HG03378 (cell line): ENCODE measurements at regions not wholly inside any gene's neighbourhood (a gene's known extent, or its start where the extent isn't known, plus 50 kb on each side); places are given as distances from the start of the nearest gene placed in this dataset.
"Not testable (repeated sequence)": the region's sequence is repeated elsewhere in the genome, so short reads cannot be mapped to it uniquely, and the experiment has no call there.

Experiments used
- ATAC-seq: cut with Tn5 transposase; IDR thresholded peaks from one replicate; pipeline ENCODE4 v1.9.1; 2021; ENCODE audit warnings: mild to moderate bottlenecking, moderate library complexity; ENCODE audit not compliant: unreplicated experiment

DNA sequence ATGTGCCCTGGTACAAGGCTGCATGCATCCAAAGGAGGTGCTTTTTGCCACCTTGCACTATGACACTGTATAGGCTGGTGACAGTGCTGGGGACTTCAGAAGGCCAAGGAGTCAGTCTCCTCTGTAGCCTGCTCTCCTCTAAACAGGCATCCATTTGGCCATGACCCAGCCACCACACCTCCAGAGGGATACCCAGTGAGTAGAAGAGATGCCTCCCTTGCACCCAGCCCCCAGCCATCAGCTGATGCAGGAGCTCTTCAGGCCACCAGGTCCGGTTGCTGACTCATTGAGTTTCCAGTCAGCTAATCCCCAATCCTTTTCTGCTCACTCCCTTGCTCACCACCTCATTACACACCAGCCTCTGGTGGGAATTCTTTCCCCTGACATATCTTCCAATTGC, 99.8 kb downstream of the PJA1 start:
- no peak for ATAC-seq

DNA sequence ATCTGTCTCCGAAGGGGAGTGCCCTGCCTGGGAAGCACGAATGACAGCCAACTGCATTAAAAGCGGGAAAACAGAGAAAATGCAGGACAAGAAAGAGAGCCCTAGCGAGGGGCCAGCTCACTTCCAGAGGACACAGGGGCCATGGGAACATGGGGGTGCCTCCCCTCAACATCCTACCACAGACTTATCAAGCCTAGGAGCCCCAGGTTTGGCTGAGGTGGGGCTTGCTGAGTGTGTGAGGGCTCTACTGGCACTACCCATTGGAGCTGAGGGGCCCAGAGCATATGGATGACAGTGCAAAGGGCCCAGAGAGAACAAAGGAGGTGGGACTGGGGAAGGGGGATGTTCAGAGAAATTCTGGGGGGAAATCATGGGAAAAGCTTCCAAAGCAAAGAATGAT, 101.8 kb downstream of the PJA1 start:
- ATAC-seq = no peak

DNA sequence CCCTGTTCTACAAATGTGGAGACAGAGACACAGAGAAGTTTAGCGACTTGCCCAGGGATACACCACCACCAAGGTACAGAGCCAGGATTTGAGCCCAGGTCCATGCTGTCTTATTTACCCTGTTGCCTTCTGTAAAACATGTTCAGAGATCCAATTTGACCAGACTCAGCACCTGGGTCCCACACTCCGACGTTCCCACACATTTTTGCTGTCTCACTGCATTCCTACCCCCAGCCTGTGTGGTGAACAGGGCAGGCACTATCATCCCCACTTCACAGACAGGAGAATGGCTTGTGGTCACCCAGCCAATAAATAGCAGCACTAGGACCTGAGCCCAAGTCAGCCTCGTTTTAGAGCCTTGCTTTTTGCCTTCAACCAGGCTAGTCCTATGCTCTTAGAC, 102.8 kb downstream of the PJA1 start:
- ATAC-seq = no peak

DNA sequence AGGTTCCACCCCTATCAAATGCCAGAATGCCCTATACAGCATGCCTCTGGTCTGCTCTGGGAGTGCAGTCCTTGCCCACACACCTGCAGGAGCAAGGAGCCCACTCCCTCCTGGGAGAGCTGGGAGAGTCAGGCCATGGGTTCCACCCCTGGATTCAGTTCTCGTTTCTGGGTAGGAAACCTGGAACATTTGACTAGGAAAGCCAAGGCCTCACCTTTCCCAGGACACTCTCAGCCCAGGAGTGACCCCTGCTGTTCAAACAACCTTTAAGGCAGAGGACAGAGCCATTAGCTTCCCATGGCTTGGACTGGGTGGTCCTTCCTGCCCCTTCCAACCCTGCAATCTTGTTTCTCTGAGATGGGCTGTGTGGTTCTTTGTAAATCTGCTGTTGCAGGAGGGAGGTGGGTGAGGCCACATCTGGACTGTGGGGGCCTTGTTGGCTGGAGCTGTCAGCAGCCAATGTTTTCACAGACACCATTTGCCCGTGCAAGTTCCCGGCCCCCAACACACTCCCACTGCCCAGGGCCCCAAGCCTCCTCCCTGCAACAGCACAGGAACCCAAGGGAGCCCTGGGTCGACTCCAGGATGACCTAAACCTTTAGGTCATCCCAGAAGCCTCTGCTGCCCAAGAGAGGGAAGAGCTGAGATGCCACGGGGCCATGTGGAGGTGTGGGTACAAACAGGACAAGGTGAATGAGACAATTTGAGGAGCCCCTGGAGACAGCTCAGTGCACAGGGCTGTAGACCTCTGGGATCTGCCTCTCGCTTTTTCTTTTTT, 104.4 kb downstream of the PJA1 start:
- no peak for ATAC-seq

DNA sequence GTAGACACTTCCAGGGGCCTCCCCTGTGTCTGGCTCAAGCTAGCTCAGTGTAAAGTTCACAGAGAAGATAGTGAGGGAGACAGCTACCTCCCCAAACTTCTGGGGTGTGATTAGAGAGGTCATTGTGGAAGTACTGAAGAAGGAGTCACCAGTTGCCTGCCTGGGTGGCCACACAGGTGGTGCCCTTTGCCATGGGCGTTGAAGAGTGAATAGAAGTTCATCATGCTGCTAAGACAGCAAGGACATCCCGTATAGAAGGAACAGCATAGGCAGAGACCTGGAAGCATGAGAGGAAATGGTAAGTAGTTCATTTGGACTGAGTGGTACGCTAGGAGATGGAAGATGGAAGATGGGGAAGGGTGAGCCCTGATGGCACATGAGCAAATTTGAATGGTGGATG, 110.1 kb downstream of the PJA1 start:
- ATAC-seq = no peak

DNA sequence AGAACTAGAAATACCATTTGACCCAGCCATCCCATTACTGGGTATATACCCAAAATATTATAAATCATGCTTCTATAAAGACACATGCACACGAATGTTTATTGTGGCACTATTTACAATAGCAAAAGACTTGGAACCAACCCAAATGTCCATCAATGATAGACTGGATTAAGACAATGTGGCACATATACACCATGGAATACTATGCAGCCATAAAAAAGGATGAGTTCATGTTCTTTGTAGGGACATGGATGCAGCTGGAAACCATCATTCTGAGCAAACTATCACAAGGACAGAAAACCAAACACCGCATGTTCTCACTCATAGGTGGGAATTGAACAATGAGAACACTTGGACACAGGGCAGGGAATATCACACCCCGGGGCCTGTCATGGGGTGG, 110.8 kb downstream of the PJA1 start:
- not testable (repeated sequence) for ATAC-seq

DNA sequence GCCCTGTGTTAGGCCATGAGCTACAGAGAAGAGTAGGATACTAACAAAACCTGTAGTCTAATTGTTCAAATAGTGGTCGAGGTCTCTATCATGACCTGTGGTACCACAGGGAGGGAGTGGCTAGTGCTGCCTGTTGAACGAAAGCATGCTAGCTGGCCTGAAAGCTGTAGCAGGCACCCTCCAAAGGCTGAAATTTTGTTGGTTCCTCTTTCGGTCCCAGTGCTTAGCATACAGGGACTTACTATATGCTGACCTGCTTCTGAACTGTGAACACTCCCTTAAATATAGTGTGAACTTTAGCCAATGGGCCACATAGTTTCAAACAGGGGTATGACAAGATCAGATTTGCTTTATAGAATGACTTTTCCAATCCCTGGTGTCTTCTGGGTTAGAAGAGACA, 113.4 kb downstream of the PJA1 start:
- ATAC-seq = no peak

DNA sequence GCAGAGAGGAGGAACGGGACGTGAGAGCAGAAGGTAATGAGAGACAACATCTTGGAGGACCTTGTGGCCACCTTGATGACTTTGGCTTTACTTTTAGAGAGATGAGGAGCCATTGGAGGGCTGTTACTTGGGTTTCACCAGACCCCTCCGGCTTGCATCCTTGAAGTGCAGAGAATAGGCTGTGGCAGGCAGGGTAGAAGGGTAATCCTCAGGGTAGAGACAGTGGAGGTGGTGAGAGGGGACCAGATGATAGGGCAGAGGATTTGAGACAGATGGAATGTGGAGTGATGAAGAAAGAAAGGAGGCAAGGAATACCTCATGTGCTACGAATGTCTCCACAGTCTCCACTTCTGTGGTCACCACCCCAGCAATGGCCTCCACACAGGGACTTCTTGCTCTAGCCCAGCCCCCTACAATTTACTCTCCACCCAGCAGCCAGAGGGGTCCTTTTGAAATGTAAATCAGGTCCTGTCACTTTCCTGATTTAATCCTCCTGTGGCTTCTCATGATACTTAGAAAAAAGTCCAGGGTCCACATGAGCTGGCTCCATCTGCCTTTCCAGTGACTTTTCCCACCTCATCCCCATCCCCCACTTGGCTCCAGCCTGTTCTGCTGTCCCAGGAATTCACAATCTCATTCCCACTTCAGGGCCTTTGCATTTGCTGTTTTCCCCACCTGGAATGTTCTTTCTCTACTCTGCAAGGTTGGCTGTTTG, 115.0 kb downstream of the PJA1 start:
- no peak for ATAC-seq

DNA sequence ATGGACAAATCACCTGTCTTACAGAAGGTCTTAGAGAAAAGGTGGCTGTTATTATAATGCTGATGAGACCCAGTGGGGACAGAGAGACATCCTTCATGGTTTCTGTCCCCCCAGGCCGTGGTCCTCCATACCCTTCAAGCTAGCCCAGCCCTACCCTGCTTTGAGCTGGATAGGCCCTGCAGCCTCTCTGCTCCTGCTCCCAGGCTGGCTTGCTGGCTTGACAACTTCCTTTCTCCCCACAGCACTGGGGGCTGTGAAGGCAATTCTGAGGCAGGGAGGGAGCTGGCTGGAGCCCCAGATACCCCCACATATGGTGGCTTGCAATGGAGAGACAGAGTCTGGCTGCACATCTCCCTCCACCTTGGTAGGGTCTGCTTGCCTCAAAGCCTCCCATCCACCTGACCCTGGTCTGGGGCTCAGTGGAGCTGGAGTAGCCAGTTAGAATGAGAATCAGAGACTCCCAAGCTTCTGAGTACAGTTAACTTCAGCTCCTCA, 118.2 kb downstream of the PJA1 start:
- ATAC-seq = no peak

DNA sequence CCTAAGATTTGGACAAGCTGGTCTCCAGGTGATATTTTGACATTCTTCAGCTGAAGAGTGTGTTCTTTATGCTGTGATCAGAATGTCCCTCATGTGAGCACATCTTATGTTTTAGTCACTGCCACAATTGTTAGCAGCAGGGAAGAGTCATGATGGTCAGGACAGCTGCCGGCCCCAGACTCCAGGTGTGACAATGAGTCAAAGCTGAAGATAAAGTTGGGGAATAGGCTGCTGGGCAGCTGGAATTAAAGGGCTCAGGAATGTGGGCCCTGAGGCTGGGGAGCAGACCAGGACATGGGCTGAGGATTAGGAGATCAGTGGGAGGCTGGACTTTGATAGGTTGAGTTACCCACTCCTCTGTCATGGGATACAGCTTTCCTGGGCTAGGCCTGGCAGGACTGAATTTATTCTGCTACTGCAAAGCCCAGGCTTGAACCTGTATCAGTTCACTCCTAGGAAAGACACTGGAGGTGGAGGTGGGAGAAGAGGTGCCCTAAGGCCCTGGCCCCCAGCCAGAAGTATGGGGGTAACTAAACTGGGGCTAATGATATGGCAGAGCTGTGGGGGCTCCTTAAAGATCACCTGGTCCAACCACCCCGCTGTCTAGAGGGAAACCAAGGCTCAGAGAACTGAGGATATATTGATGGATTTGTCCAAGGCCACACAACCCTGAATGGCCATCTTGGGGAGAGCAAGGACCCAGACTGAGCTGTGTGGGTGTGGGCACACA, 119.5 kb downstream of the PJA1 start:
- no peak for ATAC-seq

DNA sequence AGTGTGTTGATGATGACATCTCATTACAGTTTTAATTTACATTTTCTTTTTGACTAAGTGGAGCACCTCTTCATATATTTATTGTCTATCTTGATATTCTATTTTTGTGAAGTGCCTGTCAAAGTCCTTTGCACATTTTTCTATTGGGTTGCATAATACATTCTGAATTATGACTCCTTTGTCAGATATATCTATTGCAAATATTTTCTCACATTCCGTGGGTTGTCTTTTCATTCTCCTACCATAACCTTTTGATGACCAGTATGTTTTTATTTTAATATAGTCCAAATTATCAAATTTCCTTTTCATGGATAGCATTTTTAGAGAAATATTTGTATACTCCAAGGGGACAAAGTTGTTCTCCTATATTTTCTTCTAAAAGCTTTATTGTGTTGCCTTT, 126.4 kb downstream of the PJA1 start:
- ATAC-seq = no peak

DNA sequence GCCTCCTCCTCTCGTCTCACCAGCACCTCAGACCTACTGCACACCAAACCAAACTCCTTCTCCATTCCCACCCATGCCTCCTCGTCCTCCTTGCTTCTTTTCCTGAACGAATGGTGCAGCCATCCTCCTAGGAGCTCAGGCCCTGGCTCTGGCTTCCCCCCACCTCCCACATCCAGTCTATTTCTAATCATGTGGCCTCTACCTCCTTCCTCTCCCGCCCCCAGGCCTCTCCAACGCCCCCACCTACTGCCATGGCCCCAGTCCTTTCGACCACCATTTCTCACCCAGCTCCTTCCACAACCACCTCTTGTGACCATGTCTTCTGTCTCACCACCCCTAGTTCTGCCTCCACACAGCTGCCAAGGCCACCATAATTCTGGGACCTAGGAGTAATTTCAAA, 127.1 kb downstream of the PJA1 start:
- no peak for ATAC-seq

DNA sequence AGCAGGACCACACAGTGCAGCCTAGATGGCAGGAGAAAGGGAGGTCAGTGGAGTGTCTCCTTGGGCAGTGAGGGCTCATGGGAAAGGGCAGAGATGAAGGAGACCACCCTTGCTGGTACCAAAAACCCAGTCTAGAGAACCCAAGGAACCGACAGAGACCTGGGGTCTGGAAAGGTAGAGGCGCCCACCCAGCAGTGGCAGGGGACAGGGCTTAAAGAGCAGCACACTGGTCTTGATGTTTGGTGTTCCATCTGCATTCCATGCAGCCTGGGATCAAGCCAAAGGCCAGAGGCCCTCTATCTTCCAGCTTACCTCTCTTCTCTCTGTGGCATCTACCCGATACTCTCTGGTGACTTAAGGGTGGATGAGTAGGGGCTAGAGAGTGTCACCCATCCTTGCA, 127.5 kb downstream of the PJA1 start:
- ATAC-seq = no peak

DNA sequence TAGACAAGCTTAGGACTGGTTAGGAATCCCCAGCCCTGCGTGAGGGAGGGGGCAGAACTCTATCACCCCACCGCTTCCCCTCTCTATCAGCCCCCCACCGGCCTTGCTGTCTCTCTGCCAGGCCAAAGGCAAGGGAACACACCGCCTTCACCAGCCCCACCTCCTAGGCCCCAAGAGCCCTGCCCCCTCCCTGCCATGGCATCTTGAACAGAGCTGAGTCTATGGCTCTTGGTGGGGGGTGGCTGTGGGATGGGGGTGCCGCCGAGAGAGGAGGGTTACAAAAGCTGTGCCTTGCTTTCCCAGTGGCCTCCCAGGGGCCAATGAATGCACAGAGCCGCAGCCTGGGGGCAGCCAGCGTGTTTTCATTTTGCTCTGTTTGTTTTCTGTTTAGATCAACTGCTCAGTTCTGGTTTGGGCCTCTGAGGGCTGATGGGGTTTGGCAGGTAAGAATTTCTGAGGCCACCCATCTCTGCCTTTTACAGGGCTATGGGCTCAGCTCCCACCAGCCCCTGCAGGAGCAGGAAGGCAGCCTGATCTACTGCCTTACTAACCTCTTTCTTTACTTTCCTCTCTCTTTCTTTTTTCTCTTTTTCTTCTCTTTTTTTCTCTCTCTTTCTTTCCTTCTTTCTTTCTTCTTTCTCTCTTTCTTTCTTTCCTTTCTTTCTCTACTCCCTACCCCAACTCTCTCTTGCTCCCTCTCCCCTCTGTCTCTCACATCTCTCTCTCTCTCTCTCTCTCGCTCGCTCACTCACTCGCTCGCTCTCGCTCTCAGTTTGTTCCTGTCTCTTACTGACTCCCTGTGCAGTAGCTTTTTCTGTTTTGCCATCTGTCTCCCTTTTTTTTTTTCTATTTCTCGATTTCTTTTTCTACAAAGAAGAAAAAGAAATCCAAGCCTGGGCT, 128.3 kb downstream of the PJA1 start:
- ATAC-seq = no peak

DNA sequence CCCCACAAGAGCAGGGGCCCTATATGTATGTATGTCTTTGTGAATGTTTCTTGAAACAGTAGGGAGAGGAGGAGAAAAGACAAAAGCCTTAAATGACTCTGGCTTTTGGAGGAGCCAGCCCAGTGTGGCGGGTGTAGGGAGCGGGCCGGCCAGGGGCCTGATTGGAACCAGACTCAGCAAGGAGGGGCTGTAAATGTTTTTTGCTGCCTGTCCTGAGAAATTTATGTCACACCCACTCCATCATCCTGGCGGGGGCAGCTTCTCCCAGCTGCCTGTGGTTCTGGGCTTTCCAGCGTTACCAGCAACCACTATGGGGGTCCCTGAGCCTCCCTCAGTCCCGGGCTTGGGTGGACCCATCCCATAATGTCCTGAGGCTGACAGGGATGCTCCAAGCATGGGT, 130.8 kb downstream of the PJA1 start:
- no peak for ATAC-seq

DNA sequence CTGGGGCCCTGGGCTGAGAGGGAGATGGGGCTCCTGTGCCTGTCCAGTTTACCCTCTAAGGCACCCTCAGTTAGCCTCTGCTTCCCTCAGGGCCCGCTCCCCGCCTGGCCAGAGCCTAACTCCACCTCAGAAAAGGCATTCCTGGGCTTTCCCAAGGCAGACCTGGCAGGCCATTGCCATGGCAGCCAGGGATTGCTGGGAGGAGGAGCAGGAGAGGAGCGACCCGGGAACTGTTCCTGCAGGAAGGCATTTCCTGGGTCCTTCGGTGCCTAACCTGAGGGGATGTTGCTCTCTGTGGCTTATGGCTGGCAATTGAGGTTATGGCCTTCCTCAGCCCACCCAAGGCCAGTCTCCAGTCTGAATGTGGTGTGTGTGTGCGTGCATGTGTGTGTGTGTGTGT, 131.3 kb downstream of the PJA1 start:
- ATAC-seq = no peak

DNA sequence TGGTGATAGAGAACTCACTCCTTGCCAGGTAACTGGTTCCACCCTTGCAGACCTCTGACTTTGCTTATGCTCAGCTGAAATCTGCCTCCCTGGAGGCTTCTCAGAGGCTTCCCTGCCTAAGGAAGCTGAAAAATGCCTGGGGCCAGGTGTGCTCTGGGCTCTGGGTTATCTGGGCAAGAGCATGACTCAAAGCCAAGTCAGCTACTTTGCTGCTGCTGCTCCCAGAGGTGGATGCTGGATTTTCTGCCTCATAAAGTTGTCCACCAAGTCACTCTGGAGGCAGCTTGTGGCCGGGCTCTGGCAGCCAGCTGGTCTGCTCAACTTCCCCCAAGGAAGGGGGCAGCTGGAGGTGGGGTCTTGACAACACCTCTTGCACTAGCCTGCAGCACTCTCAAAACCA, 132.7 kb downstream of the PJA1 start:
- ATAC-seq = no peak

DNA sequence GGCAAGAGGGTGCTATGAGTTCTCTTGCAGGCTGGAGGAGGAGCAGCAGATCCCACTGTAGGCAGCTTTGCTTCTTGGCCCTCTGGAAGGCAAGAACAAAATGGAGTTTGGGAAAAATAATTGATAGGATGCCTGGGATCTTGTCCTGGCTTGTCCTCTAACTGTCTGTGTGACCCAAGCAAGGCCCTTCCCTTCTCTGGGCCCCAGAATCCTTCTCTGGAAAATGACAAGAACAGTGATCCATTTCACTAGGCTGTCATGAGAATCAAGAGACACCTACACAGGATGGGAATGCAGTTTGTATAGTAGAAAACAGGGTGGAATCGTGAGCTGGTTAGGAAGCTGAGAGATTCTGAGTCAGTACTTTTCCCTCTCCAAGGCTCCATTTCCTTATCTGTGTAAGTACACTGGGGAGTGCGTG, 133.3 kb downstream of the PJA1 start:
- ATAC-seq = no peak

DNA sequence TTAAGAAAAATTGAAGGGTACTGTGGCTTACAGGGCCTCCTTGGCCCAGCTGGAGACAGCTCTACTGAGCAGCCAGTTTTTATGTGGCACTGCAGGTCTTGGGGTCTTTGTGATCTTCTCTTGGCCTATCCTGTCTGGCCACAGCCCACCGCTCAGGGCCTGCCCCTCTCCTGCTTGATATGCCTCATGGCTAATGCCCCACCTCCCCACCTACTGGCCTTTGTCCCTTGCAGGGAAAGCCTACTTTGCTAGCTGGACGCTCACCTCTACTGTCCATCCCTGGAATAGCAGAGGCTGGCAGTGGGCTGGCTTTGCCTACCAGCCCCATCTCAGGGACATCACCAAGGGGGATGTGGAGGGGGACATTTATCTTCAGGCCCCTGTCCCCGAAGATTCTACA, 134.1 kb downstream of the PJA1 start:
- ATAC-seq = no peak

DNA sequence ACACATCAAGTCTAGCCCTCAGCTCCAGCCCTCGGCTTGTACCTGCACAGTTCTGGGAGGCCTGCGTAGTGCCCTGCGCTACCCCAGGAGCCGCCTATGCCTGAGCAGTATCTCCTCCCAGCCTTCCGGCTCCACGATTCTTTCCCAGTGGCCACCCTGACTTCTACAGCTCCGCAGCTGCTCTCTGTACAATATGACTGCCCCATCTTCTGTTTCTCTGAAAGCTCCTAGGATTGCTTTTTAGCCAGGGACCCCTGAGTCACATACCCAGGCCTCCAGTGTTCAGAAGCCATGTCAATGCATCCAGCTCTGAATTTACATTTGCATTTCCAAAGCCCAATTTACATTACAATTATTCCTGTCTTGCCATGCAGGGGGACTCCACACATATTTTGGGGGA, 135.5 kb downstream of the PJA1 start:
- ATAC-seq = no peak

DNA sequence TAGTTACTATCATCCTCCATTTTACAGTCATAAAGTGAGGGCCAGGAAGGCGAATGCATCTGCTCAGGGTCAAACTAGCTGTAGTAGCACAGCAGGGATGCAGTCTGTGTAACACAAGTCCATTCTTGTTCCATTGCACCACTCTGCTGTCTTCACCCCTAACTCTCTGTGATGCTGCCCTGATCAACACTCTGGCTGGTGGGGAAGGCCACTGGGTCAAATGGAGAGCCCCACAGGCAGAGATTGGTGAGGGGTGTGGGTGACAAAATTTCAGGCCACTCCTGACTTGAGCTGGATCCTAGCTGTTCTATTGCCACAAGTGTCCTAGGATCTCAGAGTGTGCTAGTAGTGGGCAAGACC, 136.5 kb downstream of the PJA1 start:
- ATAC-seq = no peak
